ACC112 (cell line): ENCODE measurements at regions not wholly inside any gene's neighbourhood (a gene's known extent, or its start where the extent isn't known, plus 50 kb on each side); places are given as distances from the start of the nearest gene placed in this dataset.

Experiments used
- H2AFZ ChIP-seq: fragments of 200-600 bp; sonication (generic); one replicate; pipeline ENCODE4 v1.6.0; 2017; ENCODE audit warnings: antibody characterized with exemption, low read length; ENCODE audit not compliant: unreplicated experiment
- H3K27ac ChIP-seq: fragments of 200-600 bp; sonication (generic); 2 replicates; pipeline ENCODE4 v1.5.1; 2014; ENCODE audit warnings: low read depth, mild to moderate bottlenecking, antibody characterized with exemption, low read length, moderate library complexity
- H3K27me3 ChIP-seq: fragments of 200-600 bp; sonication (generic); 2 replicates; pipeline ENCODE4 v1.6.1; 2014; ENCODE audit warnings: mild to moderate bottlenecking, antibody characterized with exemption, low read length, moderate library complexity, mixed read lengths; ENCODE audit not compliant: insufficient read depth
- H3K36me3 ChIP-seq: fragments of 200-600 bp; sonication (generic); 2 replicates; pipeline ENCODE4 v1.6.1; 2016; ENCODE audit warnings: mild to moderate bottlenecking, antibody characterized with exemption, low read length, moderate library complexity, mixed read lengths; ENCODE audit not compliant: insufficient read depth
- H3K4me1 ChIP-seq: fragments of 200-600 bp; sonication (generic); one replicate; pipeline ENCODE4 v1.6.1; 2016; ENCODE audit warnings: low read length, mixed read lengths; ENCODE audit not compliant: insufficient read depth, unreplicated experiment, control insufficient read depth
- H3K4me3 ChIP-seq: fragments of 200-600 bp; sonication (generic); 2 replicates; pipeline ENCODE4 v1.5.1; 2014; ENCODE audit warnings: mild to moderate bottlenecking, low read depth, low read length
- H3K79me2 ChIP-seq: fragments of 200-600 bp; sonication (generic); one replicate; pipeline ENCODE4 v1.6.0; 2016; ENCODE audit warnings: low read length; ENCODE audit not compliant: control insufficient read depth, unreplicated experiment, insufficient read depth

GRCh38 chr9:107932046-107932445 is 442.5 kb upstream of the KLF4 start:
- peaks cover 34% of the 10 kb centered on the region for H3K4me1 ChIP-seq
- H3K36me3 ChIP-seq = no peaks in the 10 kb centered on the region
- no peak overlapping the region for H2AFZ ChIP-seq
- H3K4me3 ChIP-seq = peak overlapping the region; percentile 55; the same call in 1 of the 2 replicates
- no peaks in the 10 kb centered on the region for H3K79me2 ChIP-seq
- H3K27ac ChIP-seq = peak overlapping the region; percentile 87
- no peaks in the 10 kb centered on the region for H3K27me3 ChIP-seq

DNA sequence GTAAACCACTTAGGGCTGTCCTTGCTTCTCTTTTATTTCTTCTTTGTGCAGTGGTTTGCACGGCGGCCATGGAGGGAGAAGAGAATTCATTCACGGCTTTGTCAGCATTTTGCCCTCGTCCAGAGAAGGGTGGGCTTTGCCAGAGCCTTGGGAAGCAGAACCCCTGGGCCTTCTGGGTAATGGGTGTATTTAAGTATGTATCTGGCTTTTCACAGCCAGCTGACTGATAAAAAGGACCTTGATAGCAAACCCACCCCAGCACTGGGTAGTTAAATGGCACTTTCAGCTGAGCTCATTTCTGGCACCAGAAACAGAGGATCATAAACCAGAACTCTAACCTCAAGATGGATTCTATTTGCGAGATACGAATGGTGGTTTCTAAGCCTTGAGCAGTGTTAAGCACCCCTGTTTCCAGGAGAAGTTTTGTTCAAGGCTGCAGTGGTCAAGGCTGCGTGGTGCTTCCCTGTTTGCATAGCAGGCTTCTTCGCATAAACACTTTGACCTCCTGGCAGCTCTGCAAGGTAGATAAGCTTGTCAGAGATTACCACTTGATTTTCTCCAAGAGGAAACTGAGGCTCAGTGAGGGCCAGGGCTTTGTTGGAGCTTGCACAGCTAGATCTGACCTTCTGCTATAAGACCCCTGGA is 441.6 kb upstream of the KLF4 start:
- Histone ChIP-seq H3K36me3 (no peaks in the 10 kb centered on the region), H3K4me1 (peaks cover 34% of the 10 kb centered on the region), H3K27me3 (no peaks in the 10 kb centered on the region), H3K79me2 (no peaks in the 10 kb centered on the region), H3K27ac (peak overlapping the region; percentile 6; the same call in 1 of the 2 replicates), H2AFZ (no peak overlapping the region), H3K4me3 (no peak overlapping the region)

- no peaks in the 10 kb centered on the region for H3K79me2 ChIP-seq
- no peaks in the 10 kb centered on the region for H3K27me3 ChIP-seq
- H3K4me3 ChIP-seq = no peak overlapping the region
- no peak overlapping the region for H2AFZ ChIP-seq
- H3K36me3 ChIP-seq = no peaks in the 10 kb centered on the region
- no peak overlapping the region for H3K27ac ChIP-seq
- peaks cover 31% of the 10 kb centered on the region for H3K4me1 ChIP-seq
These were observed 439.9 kb upstream of the KLF4 start for GRCh38 chr9:107929443-107929842.

GRCh38 chr9:107928701-107929371 is 439.3 kb upstream of the KLF4 start:
- Histone ChIP-seq H3K79me2 (no peaks in the 10 kb centered on the region), H3K27ac (no peak overlapping the region), H3K4me3 (no peak overlapping the region), H2AFZ (no peak overlapping the region), H3K27me3 (no peaks in the 10 kb centered on the region), H3K4me1 (peaks cover 25% of the 10 kb centered on the region), H3K36me3 (no peaks in the 10 kb centered on the region)

DNA sequence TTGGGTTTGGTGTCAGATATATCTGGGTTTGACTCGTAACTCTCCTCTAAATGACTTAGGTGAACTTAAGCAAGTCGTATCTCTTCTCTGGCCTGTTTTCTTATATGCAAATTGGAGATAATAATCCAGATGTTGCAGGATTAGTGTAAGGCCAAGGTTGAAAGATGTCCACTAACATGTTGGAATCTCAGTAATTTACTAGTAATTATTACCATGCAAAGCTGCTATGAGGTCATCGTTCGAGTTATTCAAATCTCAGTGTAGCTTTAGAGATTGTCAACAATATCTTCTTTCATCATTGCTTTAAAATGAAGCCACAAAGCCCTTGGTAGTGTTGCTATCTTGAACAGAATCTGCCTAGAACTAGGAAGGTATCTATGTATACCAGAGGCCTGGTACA is 437.7 kb upstream of the KLF4 start:
- no peaks in the 10 kb centered on the region for H3K36me3 ChIP-seq
- no peak overlapping the region for H3K27ac ChIP-seq
- H3K79me2 ChIP-seq = no peaks in the 10 kb centered on the region
- no peak overlapping the region for H3K4me3 ChIP-seq
- H2AFZ ChIP-seq = no peak overlapping the region
- no peaks in the 10 kb centered on the region for H3K27me3 ChIP-seq
- H3K4me1 ChIP-seq = peaks cover 10% of the 10 kb centered on the region

- Histone ChIP-seq H3K4me1 (no peaks in the 10 kb centered on the region), H3K27me3 (no peaks in the 10 kb centered on the region), H3K4me3 (no peak overlapping the region), H3K36me3 (no peaks in the 10 kb centered on the region), H3K79me2 (no peaks in the 10 kb centered on the region), H3K27ac (no peak overlapping the region), H2AFZ (no peak overlapping the region)
These were observed 436.3 kb upstream of the KLF4 start for GRCh38 chr9:107925749-107926297.

DNA sequence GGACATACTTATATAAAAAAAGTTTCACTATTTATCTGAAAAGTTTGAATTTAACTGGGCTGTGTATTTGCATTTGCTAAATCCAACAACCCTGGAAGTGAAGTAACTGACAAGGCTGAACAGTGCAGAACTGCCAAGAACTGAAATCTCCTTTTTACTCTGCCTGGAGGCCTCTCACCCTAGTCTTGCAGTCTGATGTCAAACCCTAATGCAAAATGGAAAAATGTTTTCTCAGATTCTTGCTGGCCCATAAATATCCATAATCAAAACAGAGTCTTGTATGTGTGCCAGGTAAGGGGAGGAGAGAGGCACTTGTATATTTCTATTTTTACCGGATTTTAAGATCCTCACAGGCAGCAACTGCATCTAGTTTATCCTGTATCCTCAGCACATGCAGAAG is 432.7 kb upstream of the KLF4 start:
- Histone ChIP-seq H3K36me3 (no peaks in the 10 kb centered on the region), H3K4me1 (no peaks in the 10 kb centered on the region), H3K4me3 (no peak overlapping the region), H3K27me3 (no peaks in the 10 kb centered on the region), H2AFZ (no peak overlapping the region), H3K27ac (no peak overlapping the region), H3K79me2 (no peaks in the 10 kb centered on the region)

GRCh38 chr9:107919263-107919662 is 429.7 kb upstream of the KLF4 start:
- no peak overlapping the region for H3K4me3 ChIP-seq
- H2AFZ ChIP-seq = no peak overlapping the region
- H3K27me3 ChIP-seq = no peaks in the 10 kb centered on the region
- H3K27ac ChIP-seq = no peak overlapping the region
- no peaks in the 10 kb centered on the region for H3K79me2 ChIP-seq
- no peaks in the 10 kb centered on the region for H3K4me1 ChIP-seq
- H3K36me3 ChIP-seq = no peaks in the 10 kb centered on the region

- Histone ChIP-seq H3K36me3 (no peaks in the 10 kb centered on the region), H3K4me1 (no peaks in the 10 kb centered on the region), H3K79me2 (no peaks in the 10 kb centered on the region), H3K4me3 (no peak overlapping the region), H2AFZ (no peak overlapping the region), H3K27me3 (no peaks in the 10 kb centered on the region), H3K27ac (no peak overlapping the region)
These were observed 429.2 kb upstream of the KLF4 start for GRCh38 chr9:107918749-107919148.

DNA sequence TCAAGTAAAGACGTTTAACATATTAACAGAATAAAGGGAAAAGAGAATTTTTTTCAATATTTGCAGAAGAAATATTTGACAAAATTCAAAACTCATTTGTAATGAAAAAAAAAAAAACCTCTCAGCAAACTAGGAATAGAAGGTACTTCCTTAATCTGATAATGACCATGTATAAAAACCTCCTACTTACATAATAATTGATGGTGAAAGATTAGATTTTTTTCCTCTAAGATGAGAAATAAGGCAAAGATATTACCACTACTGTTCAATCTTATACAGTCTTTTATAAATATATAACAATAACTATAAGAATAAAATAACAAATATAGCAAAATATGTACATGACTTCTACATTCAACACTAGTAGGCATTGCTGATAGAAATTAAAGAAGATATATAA is 424.6 kb upstream of the KLF4 start:
- Histone ChIP-seq H2AFZ (no peak overlapping the region), H3K36me3 (no peaks in the 10 kb centered on the region), H3K4me3 (no peak overlapping the region), H3K27ac (no peak overlapping the region), H3K79me2 (no peaks in the 10 kb centered on the region), H3K27me3 (no peaks in the 10 kb centered on the region), H3K4me1 (no peaks in the 10 kb centered on the region)

DNA sequence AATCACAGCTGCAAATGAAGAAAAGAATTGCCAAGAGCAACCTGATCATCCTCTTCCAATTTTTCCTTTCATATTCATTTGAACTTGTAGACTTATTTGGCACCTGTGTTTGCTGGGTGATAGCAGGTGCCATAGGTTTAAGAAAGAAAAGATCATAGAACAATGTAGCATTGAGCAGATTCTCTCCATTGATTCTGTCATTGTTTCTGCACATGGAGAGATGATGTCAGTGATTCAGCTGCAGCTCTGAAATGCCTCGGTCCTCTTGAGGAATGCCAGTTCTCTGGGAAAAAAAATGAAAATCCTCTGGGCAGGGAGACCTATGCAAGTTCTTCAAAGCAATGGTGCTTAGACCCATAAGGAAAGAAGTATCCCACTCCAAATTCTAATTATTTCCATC is 418.1 kb upstream of the KLF4 start:
- Histone ChIP-seq H3K36me3 (no peaks in the 10 kb centered on the region), H3K4me1 (no peaks in the 10 kb centered on the region), H3K4me3 (no peak overlapping the region), H3K27ac (no peak overlapping the region), H3K79me2 (no peaks in the 10 kb centered on the region), H2AFZ (no peak overlapping the region), H3K27me3 (no peaks in the 10 kb centered on the region)
